ENCODE measurements at regions not wholly inside any gene's neighbourhood (a gene's known extent, or its start where the extent isn't known, plus 50 kb on each side); places are given as distances from the start of the nearest gene placed in this dataset.

DNA sequence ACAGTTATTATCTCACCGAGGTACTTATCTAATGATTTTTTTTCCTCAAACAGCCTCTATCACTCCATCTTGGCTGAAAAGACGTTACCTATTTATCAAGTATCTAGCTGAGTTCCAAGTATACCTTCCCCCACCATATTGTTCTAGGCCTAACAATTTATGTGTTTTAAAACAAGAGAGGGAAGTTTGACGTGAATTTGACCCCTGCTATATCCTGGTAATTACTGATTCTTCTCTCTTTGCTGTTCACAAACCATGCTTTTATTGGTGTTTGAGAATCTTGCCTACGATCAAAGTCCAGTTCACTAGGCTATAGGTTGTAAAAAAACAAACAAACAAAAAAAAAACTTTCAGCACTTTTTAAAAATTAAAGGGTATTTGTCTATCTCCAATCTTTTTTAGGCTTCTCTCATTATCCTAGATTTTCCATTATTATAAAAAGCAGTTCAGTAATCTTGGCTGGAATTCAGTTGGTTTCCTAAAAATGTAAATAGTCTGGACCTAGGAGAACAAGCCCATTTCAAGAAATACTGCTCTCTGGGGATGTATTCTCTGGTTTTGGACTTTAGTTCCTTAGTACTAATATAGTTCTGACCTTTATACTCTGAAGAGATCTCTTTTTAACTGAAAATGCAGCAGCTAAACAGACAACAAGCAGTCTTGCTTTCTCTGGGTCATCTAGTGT lies 505.4 kb downstream of the CPS1 start:
- DNase-seq (ENCODE audit: low read depth in 3 of 3) = no peak

DNA sequence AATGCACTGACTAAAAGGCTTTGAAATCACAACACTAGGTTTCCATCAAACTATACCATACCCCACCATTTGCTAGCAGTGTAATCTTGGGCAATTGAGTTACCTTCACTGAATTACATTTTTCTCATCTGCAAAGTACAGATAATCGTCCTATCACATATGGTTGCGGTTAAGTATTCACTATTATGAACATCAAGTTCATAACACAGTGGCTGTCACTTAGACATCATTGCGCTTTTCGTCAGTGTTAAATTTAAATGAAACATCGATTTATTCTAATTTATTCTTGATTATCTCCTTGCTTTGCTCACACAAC lies 505.9 kb downstream of the CPS1 start:
- no peak for DNase-seq (ENCODE audit: low read depth in 3 of 3)

DNA sequence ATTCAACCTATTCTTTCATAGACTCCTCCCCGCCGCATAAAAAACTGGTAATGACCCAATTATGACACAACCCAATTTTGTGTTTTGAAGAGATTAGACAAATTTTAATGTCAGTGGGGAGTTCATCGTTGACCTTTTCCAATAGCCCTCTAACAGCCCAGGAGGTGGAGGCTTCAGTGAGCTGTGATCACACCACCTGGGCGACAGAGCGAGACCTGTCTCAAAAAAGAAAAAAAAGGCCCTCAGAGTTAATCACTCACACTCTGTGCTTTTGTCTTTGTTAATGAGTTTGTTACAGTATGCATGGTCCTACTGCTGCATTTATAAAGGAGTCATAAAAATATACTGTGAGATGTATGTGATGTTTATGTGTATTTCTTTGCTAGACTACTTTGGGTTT lies 510.6 kb downstream of the CPS1 start:
- DNase-seq (ENCODE audit: low read depth in 3 of 3) = no peak

DNA sequence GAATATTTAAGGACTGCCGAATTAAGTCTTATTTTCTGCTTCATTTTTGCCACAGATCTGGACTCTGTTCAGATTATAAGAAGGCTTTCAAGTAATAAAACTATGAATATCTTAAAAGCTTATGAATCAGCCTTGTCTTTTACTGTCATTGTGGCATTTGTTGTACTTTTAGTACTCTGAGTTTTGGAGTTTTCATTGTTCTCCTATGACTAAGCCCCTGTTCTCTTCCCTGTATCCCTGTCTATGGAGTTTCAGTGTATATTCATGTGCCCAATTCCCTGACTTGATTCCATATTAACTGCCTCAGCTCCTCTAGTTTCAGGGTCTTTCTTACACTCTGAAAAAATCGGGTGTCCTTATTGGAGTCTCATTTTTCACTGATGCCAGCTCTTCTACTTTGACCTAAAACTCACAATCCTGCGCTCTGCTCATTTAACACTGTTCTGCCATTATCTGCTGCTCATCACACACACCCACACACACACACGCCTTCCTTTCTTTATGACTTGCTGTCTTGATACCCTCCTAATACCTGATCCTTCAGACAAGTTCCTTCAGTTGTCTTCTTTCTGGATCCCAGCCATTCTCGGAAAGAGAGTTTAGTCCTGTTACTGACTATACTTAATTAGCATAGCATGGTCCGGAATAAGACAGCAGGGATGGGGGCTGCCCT lies 511.8 kb downstream of the CPS1 start:
- DNase-seq (ENCODE audit: low read depth in 3 of 3) = no peak

DNA sequence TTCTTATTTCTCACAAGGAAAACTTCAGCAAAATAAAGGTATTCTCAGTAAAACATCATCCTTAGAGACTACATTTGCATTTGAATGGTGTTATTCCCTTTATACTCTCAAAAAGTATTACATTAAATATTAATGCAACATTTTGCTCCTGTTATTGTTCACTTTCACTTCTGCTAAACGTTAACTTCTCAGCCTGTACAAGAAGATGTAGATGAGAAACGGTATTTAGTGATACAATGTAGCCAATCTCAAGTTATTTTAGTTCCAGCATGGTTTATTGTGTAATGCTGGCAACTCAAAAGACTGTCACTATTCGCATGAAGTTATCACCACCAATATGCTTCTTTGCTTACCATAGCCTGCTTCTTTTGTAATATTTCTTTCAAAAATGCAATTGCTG lies 514.1 kb downstream of the CPS1 start:
- no peak for DNase-seq (ENCODE audit: low read depth in 3 of 3)

DNA sequence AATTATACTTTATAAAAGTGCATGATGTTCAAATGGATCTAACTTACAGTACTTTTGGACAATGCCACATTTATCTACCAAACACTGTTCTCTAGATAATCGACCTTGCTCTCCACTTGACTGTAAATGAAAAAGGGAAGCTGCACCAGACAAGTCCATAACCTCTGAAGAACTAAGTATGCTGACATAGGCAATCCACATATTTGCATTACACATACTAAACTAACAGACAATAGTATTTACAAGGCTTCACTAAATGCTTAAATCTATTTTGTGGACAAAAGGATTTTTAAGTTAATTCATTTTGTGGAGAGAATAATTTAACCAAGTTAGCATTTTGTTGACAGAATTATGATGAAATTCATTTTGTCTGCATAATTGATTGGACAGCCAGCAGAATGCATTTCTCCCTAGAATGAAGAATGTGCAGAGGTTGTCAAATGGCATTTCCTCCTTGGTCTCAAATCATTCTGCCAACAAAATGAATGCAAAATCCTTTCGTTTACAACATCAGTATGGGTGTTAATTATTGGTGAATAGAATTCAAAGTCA lies 520.9 kb downstream of the CPS1 start:
- no peak for DNase-seq (ENCODE audit: low read depth in 3 of 3)

DNA sequence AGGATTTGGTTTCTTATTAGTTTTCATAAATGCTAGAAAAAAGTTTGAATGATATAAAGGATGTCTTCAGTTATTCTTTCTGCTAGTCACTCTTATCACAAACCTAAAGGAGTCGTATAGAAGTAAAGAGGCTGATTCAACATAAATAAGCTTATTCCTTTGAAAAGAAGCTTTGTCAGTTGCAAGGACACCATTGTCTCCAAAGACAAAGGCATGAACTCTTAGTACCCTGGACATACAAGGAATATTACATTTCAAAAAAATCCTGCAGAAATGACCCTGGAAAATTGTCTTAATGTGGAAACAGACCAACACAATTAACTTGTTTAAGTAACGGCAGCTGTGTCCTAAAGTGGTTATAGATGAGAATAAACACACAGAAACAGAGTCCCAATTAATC lies 528.0 kb downstream of the CPS1 start:
- DNase-seq (ENCODE audit: low read depth in 3 of 3) = no peak

DNA sequence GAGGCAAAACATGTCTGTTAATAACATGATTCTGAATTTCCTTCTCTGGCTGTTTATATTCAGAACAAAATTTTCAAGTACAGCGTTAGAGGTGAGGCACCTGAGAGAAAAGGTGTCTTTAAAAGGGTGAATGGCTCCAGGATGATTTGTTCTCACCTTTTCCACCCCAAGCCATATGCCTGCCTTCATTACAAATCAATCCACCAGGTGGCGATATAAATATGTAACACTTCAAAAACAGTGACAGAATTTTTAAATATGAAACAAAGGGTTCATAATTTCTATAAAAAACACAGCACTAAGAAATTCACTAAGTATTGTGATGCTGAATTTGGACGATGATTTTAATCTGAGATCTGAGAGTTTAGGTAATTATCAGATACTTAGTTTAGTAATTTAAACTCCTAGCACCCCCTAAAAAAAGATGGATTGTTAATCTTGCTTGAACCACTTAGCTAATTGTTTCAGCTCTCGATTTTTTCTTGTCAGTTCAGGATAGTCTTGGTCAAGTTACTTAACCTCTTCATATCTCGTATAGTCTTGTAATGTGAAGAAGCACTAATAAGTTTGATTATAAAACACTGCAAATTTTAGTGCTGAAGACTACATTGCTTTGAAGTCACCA lies 528.8 kb downstream of the CPS1 start:
- DNase-seq (ENCODE audit: low read depth in 3 of 3) = no peak

DNA sequence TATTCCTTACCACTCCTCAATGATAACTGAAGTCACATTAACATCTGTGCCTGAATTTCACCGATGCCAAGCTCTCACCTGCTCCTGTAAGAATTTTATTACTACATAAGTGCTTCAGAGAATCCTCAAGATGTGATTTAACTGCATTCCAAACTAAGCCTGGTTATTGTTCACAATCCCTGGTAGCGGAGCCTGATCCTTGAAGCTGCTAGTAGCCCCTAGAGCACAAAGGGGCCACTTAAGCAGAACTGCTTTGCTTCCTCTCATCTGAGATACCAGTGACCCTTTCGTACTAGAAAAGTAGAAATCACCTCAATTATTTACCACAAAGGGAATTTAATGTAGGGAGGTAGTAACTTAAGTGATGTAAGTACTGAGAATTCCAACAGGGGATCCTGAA lies 529.6 kb downstream of the CPS1 start:
- DNase-seq (ENCODE audit: low read depth in 3 of 3) = no peak

DNA sequence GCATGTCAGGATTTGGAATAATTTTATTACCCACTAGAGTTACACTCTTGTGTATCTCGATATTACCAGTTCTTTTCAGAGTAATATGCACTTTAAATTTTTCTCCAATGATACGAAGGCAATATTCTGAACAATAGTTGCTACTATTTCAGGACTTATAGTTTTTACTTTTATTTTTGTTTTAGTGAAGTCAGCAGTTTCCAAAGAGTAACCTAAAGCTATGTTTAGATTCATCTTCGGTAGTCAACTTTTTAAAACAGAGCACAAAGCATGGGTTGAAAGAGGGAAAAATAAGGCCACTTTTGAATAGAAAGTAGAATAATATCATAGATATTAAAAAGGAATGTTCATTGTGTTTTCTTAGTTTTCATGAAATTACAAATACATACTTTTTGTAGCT lies 532.7 kb downstream of the CPS1 start:
- DNase-seq (ENCODE audit: low read depth in 3 of 3) = no peak

DNA sequence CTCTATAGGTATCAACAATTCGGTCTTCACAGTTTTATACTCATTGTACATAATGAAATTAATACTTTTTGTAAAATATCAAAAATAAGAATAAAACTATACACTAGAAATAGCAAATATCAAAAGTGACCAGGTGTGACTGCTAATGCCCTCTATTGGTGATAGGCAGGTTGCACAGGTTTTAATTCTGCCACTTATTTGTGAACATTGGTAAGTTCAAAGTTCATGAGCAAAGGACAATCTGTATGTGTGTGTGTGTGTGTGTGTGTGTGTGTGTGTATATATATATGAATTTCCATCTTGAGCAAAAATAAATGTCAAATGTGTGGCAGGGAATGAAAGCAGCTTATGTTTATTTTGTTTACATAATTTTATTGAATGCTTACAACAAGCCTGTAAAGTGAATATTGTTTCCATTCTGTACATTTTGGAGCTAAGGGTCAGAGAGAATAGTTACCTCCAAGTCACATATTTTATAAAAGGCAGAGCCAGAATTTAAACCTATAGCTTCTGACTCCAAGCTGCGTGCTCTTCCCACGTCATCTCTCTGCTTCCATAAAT lies 537.4 kb downstream of the CPS1 start:
- no peak for DNase-seq (ENCODE audit: low read depth in 3 of 3)

DNA sequence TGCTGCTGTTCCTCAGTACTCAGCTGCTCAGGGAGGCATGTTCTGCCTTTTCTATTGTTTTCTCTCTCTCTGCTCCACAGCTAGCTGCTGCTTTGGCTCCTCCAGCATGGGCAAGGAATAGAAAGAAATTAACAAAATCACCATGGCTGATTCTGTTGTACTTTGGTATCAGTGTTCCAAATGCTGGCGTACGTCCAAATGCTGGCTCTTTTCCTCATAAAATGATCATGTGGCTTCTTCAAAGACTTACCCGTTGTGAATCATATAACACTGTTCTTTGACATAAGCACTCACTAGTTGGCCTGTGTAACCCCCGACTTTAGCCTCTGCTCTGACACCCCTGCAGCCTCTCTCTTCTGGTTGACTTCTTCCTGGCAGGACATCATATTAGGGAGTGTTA lies 547.6 kb downstream of the CPS1 start:
- no peak for DNase-seq (ENCODE audit: low read depth in 3 of 3)

DNA sequence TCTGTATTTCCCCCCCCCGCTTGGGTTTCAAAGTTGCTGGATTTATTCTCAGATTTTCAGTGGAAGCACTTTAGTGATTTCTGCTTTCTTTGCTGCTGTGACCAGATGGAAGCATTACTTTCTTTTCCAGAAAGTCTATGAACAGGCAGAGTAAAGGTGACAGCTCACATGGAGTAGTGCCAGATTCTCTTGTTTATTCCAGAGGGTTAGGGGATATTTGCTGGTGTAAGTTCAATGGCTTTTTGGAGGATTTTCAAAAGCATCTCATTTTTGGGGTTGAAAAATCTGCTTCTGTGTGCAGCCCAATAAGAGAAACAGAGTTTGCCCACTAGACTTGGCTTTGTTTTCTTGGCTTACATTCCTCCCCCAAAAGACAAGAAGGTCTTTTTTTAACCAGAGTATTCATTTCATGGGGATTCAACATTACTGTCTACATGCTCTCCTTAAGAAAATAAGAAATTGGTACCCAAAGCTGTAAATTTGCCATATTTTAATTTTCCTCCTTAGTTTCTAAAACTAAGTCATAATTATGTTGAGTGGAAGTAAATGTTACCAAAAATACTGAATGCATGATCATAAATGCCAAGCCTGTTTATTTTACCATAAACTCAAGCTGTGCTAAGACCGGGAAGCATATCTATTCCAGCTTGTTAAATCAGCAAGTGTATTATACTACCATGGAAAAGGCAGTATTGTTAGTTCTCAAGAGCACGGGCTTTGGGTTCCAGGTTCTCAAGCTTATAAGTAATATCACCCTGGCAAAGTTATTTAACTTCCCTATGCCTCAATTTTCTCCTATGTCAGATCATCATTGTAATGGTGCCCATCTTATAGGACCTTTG lies 557.2 kb downstream of the CPS1 start:
- DNase-seq (ENCODE audit: low read depth in 3 of 3) = no peak

DNA sequence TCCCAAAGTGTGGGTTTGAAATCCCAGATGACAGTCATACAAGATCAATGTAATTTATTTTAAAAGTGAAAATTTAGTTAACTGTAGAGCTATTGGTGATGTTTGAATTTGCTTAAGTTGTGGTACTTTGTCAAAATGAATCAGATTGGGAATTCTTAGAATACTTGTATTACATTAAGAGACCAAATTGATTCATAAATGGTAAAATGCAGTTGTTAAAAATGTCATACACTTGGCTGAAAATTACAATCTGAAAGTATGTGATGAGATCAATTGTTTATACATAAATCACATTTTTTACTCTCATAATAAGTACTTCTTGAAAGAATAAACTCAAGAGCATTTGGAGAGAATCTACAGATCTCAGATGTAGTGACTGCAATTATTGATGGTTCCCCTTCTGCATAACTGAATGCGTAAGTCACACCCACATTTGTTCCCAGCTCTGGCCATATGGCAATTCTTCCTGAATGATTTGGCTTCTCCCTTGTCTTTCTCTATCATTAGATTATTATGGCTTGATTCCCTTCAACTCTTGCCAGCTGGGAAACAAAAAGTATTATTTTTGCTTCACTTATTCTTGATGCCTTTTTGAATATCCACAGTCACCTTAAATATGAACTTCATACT lies 558.5 kb downstream of the CPS1 start:
- DNase-seq (ENCODE audit: low read depth in 3 of 3) = no peak

DNA sequence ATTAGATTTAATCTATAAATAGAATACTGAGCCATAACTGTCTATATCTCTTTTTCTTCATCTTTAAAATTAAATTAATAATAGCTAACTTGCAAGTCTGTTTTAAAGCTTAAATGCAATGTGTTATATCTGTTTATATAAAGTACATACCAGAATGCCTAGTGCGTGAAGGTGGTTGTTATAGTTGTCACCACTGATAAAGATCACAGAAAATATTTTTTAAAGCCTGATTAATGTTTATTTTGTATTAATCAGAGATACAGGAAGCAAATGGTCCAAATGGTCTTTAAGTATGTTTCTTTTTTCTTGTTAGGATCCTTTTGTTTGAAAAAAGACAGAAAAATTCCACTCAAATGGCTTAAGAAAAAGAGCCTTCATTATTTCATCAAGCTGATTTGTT lies 560.6 kb downstream of the CPS1 start:
- no peak for DNase-seq (ENCODE audit: low read depth in 3 of 3)

DNA sequence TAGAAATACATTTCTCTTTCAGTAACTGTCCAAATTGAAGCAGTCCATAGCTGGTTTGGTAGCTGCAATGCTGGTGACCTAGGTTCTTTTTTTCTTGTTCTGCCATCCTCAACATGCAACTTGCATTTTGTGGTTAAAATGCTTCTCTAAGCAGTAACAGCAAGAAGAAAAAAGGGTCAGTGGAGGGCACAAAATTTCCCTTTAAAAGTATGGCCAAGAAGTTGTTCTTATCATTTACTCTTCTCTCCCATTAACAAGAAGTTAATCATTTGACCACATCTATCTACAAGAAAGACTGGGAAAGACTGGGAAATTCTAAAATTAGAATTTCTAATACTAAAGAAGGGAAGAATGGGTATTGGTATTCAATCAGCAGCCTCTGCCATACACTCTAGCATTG lies 569.9 kb downstream of the CPS1 start:
- DNase-seq (ENCODE audit: low read depth in 3 of 3) = no peak

DNA sequence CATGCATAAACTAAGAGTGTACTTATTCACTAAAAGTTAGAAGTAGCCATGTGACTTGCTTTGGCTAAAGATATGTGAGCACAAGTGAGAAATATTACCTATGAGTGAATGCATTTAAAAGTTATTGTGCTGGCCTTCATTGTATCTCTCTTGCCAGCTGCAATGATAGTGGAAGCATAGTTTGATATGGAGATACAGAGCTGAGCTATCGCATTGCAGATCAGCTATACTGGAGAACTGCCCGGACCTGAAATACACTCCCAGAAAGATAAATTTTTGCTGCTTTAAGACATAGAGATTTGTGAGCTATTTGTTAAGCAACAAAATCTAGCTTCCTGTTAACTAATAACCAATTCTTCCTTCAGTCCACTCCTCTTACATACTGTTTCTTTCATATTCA lies 571.1 kb downstream of the CPS1 start:
- DNase-seq (ENCODE audit: low read depth in 3 of 3) = no peak

DNA sequence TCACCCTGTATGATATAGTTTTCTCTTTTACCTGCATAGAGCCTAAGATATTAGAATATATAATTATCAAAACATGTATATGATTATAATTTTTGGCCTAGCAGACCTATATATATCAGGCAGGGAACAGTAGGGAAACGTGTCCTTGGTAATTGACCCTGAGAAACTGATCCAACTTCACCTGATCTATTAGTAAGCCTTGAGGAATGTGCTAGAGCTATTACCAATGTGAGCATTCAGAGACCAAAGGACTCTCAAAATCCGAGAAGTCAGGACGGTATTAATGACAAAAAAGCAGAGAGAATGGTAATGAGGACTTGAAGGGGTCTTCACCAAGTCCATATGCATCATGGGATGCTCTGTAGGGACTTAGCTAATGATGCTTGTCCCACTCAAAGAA lies 571.9 kb downstream of the CPS1 start:
- DNase-seq (ENCODE audit: low read depth in 3 of 3) = no peak

DNA sequence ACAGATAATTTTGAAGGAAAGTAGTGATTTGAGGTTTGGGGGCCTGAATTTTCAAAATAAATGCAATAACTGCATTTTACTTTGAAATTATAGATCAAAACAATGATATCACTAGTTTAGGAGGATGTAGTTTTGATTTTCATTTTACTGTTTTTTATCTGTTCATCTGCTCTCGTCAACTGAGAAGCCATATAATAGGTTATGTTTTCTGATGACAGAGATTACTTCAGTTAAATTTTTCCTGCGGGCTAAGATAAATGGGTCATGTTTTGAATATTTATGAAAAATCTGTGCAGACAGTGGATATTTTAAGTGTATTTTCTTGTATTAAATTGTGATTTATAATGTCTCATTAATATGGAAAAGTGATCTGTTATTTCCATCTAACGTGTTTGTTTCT lies 573.4 kb downstream of the CPS1 start:
- DNase-seq (ENCODE audit: low read depth in 3 of 3) = no peak

DNA sequence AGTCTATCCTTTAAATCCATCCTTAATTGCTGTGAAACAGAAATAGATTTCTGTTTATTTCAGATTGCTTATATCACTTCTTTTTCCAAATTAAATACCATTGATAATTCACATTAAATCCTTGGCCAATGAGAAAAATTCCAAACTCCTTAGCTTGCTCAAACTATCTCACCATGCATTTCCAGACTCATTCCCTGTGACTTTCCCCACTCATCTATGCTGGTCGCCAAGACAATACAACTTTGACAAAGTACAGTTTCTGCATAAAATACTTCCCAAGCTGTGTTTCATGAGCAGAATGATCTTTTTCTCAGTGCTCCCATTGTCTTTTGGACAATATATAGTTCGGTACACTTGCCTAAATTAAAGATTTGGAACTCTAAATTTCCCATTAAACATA lies 575.6 kb downstream of the CPS1 start:
- DNase-seq (ENCODE audit: low read depth in 3 of 3) = no peak

DNA sequence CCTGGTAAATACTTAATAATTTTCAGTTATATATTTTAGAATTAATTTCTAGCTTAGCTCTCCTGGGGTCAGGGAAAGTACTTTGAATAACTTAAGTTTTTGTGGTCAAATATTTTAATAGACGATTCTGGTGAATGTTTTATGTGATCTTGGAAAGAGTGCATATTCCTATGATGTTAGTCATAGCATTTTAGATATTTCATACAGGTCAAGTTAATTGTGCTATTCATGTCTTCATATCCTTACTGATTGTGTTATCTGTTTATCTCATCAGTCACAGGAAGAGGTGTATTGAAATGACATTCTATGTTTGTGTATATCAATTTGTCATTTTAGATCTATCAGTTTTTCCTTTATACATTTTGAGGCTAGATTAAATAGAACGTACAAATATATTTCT lies 576.2 kb downstream of the CPS1 start:
- DNase-seq (ENCODE audit: low read depth in 3 of 3) = no peak

DNA sequence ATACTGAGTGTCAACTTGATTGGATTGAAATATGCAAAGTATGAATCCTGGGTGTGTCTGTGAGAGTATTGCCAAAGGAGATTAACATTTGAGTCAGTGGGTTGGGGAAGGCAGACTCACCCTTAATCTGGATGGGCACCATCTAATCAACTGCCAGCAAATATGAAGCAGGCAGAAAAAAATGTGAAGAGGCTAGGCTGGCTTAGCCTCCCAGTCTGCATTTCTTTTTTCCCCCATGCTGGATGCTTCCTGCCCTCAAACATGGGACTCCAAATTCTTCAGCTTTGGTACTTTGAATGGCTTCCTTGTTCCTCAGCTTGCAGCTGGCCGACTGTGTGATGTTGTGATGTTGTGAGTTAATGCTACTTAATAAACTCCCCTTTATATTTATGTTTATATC lies 577.4 kb downstream of the CPS1 start:
- no peak for DNase-seq (ENCODE audit: low read depth in 3 of 3)

Data from stimulated activated CD4-positive, alpha-beta T cell treated with anti-CD3 and anti-CD28 coated beads, TNF-alpha, amount 100 ng/mL, for 48 hours (primary cell).